GM21723 (cell line): ENCODE measurements at regions not wholly inside any gene's neighbourhood (a gene's known extent, or its start where the extent isn't known, plus 50 kb on each side); places are given as distances from the start of the nearest gene placed in this dataset.

ENCODE experiments used
- ATAC-seq: cut with Tn5 transposase; IDR thresholded peaks from one replicate; pipeline ENCODE4 v1.9.1; 2021; ENCODE audit warnings: mild to moderate bottlenecking, moderate library complexity; ENCODE audit not compliant: unreplicated experiment

DNA sequence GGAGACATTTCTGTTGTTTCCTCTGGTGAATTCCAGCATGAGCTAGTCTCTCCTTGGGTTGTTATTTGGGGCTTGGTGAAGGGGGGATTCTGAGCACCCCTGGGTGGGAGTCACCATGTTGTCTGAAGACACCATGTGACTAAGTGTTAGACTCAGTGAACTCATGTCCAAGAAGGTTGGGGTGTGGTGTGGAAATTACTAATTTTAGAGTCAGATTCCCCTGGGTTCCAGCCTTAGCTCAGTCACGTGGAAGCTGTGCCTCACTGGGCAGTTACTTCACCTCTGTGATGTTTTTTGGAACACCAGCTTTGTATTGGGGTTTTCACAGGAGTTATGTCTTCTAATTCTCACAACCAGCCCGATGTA lies 171.5 kb downstream of the RPLP1 start:
- no peak for ATAC-seq

DNA sequence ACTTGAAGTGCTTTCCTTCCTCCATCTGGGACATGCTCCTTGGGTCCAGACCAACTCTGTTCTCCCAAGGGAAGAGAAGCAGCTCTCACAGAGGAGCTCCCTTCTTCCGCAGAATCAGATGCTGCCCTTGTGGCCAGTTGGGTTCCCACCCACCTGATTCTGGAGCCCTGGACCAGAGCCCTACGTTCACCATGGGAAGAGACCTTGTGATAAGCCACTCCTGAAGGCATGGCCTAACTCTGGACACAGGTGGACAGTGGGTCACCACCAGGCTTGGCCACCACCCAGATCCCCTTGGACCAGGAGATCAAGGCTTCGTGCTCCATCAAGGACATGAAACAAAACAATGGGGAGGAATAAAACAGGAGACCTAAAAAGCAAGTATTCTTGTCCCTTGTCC lies 172.2 kb downstream of the RPLP1 start:
- no peak for ATAC-seq

DNA sequence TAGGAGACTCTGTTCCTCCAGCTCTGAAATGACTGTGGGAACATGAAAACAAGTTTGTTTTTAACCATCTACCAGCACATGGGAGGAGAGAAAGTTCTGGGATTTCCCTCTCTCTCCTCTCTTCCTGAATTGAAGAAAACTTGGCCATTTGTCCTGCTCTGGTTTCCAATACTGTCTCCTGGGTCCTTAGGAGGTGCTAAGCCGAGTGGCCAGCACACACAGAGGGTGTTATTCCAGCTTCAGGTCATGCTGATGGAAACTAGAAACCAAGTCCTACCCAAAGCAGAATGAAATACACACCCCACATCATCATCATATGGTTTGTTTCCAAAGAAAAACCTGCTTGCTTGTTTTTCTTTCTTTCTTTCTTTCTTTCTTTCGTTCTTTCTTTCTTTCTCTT lies 172.7 kb downstream of the RPLP1 start:
- no peak for ATAC-seq

DNA sequence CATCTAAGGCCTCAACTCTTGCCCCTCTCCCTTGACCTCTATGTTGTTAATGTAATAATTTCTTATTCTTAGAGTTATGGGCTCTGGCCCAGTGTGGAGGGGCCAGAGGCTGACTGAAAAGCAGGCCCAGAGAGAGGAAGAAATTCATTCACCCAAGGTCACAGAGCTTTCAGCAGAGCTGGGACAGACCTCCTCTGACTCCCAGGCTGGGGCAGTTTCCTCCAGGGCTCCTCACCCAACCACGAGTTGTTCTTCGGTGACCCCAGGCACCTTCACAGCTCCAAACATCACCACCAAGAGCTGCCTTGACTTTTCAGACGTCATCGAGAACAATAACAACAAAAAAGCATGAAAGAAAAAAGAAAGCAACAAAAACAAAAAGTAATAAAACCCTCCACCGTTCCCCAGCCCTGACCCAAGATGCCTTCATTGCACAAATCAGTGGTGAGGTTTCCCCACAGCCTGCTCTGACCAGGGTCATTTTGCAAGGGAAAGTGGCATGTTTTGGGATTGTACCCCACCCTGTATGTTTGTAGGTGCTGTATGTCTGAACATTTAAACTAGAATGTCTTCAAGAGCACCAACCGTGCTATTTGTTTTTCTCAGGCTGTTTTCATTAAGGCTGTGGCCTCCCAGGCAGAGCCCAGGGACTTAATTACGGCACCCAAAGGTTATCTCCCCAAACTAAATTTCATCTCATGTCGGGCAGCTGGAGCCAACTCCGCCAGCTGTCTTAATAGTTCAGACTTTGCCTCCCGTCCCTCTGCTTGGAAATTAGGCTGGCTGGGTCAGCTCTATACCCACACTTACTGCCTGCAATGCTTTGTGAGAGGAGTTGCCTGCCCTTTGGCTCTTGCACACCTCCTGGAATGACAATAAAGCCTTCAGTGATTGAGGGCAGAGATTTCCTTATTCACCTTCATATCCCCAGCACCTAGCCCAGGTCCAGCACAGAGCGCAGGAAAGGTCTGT lies 173.8 kb downstream of the RPLP1 start:
- no peak for ATAC-seq

DNA sequence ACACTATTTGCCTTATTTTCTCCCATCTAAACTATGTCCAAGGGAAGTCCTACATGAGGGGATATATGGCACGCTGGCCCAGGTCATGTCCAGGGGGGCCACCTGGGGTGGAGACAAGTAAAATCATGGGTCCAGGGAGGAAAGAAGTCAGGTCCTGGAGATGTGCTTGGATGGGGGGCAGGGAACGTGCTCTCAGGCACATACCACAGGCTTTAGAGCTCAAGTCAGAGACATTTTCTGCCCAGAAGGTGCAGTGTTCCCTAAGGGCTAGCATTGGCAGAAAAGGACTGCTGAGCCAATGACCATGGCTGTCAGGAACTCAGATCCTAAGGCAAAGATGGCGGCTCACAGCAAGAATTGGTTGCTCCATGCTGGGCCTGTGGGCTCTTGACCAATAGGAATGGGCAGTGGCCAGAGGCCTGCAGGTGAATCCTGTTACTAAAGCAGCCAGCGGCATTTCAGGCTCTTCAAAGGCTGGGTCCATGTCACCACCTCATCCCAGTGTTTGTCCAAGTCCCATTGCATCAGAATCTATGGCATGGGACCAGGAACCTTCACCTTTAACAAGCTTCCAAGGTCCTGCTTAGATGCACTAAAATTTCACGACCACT lies 175.0 kb downstream of the RPLP1 start:
- ATAC-seq: no peak

DNA sequence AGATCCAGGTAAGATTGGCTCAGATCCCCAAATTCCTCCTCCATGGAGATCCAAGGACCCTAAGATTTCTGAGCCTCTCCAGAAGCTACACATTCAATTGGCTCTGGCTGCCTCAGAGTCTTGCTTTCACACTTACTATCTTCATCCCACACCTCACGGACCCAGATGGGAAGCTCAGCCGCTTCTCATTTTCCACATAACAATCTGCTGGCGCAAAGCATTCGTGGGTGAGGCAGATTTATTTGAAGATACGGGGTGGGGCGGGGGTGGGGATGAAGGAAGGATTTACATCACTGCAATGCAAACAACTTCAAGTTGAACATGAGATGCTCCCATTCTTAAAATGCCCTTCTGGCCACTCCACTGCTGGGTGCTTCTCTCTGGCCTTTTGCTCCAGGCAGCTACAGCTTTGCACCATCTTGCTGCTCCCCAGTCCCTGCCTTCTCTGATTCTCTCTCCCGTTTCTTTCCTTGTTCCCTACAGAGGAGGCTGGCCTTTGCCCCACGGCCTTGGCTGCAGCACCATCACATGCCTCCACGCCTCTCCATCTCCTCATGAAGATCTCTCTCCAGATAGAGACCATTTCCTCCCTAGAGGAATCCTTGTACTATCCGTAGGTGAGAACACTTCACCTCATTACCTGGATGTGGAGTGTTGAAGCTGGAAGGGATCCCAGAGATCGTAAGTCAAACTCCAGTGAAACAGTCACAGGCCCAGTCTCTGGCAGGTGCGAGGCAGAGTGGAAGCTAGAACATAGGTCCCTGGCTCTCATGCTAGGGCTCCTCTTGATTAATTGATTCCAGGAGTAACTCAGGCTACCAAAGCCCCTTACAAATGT lies 175.9 kb downstream of the RPLP1 start:
- no peak for ATAC-seq

DNA sequence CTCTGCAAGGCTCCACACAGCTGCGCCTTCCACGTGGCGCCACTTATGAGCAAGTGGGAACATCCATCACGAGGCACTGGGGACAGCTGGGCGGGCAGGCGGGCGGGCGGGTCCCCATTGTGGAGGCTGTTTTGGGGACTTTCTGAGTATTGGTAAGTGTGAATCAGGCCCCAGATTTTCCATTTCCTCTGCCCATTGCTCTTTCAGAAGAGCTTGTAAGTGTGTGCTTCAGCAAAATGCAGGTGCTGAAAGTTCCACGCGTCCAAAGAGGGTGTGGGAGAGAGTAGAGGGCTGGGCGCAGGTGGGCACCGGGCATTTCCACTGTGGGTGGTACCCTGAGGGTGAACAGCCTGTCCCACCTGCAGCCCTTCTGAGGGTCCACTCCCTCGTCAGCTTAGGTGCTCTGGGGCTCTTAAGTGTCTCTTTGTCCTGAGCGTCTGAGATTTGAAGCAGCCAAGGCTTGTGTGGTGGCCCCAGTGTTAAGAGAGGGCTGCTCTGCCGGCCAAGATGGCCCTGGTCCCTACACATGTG lies 177.1 kb downstream of the RPLP1 start:
- ATAC-seq: no peak

DNA sequence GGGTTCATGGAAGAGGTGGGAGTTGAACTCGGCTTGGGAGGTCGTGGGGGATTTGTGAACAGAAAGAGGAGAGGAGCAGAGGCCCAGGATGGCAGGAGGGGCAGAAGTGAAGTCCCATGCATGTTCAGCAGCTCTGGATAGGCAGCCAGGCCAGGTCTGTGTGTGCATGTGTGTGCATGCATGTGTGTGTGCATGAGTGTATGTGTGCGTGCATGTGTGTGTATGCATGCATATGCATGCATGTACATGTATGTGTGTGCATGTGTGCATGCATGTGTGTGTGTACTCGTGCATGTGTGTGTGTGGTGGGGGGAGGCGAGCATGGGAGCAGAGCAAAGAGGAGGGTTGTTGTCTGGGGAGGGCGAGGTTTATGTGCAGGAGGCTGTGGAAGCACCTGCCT lies 178.4 kb downstream of the RPLP1 start:
- no peak for ATAC-seq

DNA sequence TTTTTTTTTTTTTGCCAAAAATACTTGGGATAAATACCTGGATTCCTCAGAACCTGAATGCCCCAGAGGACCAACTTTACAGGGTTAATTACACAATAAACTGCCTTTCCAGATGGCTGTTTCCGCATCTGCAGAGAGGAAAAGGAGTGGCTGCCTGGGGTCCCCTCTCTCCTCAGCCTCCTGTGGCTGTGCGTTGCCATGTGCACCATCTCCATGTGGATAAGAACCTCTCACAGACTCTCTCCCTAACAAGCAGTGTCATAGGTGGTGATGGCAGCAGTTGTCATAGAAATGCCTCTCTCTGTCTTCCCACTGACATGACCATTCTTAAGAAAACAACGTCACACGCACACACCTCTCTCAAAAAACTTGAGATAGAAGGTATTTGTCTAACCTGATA lies 179.4 kb downstream of the RPLP1 start:
- no peak for ATAC-seq

DNA sequence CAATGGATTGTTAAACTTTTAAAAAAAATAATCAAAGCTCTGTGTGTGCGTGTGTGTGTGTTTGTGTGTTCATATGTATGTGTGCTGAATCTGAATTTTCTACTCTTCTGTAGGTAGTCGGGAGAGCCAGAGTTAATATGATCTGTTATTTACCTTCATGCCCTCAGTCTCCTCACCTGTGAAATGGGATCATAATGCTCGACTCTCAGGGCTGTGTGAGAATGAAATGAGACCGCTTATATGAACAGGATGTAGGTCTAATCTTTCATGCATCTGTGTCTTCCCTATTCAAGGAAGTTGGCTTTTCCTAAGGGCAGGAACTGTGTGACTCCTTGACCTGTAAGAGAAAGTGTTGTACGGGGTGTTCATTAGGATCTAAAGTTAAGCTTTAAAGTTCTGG lies 182.2 kb downstream of the RPLP1 start:
- no peak for ATAC-seq

DNA sequence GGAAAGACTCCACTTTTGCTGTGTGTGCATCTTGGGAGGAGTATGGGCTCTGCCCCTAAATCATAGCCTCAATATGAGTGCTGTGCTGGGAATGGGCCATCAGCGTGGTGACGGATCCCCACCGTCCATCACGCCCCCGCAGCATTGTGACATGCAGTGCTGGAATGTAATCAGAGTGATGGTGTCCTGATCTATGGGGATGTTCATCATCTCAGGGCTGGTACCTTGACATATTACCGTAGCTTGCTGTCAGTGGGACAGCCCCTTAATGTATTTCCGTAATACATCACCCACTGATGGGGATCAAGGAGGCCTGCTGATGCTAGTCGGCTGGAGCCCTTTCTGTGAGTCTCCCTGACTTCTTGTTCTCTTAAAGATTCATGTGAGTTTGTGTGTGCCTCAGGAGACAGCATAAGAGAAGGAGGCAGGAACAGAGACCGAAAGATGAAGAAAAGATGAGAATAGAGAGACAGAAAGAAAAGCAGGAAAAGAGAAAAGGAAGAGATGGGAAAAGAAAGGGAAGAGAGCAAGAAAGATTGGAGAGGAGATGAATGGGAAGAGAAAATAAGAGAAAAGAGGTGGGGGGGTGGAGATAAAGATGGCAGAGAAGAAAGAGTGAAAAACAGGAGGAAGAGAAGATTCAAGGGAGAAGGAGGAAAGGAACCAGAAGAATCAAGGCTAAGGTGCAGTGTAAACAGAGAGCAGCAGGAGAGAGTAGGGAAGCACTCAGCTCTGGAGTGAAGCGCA lies 183.7 kb downstream of the RPLP1 start:
- no peak for ATAC-seq

DNA sequence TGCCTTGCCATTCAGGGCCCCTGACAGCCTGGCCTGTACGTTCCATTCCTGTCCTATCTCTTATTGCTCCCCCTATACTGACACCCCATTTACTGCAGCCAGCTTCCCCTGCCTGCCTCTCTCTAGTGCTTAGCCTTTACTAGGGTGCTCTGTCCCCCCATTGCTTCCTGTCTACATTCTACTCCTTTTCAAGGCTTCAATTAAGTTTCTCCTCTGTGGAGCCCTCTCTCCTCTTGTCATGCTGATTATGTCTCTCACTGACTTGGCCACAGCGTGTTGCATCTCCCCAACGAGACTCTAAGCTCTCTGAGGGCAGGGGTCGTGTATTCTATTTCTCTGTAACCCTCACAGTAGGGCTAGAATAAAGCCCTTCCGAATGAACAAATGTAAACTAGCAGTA lies 185.2 kb downstream of the RPLP1 start:
- ATAC-seq: no peak

DNA sequence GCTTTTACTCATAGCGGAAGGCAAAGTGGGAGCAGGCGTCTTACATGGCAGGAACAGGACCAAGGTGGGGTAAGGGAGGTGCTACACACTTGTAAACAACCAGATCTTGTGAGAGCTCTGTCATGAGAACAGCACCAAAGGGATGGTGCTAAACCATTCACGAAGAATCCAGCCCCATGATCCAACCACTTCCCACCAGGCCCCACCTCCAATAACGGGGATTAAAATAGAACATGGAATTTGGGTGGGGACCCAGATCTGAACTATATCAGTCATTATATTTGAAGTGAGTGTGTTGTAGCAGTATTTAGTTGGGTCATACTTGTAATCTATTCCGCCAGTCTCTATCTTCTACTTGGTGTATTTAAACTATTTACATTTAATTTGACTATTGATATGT lies 190.9 kb downstream of the RPLP1 start:
- no peak for ATAC-seq

DNA sequence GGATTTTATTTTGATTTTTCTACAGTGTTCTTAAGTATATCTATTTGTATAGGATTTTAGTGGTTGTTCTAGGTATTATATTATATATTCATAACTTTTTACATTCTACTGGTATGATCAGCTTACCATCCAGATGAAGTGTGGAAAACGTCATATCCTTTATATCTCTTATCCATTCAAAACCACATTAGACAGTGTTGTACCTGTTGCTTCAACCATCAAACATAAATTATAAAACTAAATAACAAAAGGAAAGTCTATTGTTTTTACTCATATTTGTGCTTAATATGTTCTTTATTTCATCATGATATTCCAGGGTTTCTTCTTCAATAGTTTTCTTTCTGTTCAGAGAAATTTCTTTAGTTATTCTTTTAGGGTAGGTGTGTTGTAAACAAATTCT lies 191.4 kb downstream of the RPLP1 start:
- no peak for ATAC-seq

DNA sequence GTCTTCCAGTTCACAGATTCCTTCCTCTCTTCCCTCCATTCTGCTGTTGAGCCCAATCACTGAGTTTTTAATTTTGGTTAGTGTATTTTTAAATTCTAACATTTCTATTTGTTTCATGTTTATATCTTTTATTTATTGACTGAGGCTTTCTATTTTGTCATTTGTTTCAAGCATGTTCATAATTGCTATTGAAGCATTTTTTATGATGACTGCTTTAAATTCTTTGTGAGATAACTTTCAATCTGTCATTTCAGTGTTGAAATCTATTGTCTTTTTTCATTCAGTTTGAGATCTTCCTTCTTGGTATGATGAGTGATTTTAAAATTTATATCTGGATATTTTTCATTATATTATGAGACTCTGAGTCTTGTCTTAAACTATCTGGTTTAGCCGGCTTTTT lies 192.3 kb downstream of the RPLP1 start:
- no peak for ATAC-seq

DNA sequence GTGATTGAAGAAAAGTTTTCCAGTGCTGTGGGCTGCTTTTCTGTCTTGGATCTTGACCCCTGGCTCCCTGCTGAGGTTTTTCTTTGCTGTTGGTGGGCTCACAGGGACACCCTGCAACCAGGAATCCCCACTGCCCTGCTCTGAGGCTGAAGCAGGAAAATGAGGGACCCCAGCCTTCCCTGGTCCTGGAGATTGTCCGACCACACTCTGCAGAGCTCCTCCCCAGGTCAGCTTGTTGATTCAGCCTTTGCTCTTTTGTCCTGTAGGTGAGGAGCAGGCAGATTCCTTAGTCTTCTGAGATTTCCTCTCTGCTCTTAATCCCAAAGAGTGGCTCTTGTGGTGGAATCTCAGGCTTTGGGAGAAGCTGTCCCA lies 194.5 kb downstream of the RPLP1 start:
- ATAC-seq: no peak

DNA sequence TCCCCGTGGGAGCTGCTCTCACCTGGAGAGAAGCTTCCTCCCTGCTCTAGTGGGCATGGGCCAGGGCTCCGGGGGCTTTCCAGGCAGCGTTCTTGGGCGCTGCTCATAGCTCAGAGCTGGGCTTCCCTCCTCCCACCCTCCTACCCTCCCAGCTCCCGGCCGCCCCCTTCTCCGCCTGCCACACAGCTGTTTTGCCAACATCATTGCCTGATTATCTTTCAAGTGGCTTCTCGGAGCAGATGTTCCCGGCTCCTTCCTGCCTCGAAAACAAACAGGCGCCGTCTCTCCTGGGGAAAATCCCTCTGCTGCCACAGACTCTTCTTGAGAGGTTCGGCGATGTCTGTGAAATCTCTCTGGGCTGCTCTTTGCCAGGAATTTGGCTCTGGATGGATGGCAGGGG lies 195.6 kb downstream of the RPLP1 start:
- no peak for ATAC-seq

DNA sequence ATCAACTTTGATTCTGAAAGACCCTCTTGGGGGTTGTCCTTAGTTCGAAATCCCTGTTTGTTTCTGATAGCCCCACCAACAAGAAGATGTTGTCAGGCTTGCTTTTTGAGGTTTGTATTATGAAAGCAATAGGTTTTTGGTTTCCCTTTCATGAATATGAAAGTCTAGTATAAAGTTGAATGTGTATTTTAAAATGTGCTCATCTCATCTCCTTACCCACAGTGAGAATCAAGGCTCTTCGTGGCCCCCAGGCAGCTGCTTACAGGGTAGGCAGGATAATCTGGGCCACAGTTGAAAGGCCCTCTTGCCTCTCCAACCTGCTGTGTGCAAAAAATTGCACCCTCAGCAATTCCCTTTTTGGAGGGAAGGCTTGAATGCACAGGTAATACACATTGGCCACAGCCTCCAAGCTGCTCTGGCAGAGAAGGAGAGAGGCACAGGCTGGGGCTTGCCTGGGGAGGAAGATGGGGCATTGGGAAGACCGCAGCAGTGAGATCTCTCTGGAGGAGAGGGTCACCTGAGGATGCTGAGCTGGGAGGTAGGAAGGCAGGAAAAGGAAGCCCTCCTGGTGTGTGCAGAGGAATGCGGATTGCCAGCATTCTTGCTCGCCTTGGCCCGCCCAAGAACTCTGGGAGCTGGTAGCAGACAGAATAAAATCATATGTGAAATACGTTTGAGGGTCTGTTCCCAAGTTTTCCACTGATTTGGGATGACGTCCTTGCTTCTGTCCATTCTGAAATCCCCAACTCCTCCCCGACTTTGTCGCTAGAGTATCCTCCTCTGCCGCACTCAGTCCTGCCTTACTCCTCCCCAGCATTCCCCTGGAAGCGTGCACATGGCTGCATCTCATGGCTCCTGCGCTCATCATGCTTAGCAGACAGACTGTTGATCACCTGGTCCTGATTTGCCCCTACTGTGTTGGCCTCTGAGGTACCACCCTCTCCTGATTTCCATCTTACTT lies 196.4 kb downstream of the RPLP1 start:
- no peak for ATAC-seq

DNA sequence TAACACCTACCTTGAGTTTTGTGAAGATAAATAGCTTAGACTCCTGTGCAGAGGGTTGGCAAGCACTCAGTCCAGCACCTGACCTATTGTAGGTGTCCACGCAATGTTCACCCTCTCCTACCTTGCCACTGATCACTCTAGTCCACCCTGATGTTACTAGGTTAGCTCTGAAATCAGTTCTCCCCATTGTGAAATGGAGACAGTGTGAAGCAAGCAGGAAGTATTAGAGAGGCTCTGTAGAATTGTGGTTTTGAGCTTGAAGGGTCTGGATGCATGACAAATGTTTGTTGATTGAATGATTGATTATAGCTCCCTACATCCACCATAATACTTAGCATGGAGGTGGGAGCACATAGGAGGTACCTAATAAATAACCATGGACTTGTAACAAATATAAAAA lies 199.7 kb downstream of the RPLP1 start:
- ATAC-seq: no peak
